Putamen (tissue), 1 donor: ENCODE measurements at regions not wholly inside any gene's neighbourhood (a gene's known extent, or its start where the extent isn't known, plus 50 kb on each side); places are given as distances from the start of the nearest gene placed in this dataset.

Experiments used
- DNase-seq: peaks from one replicate; pipeline ENCODE4 v3.0.0-alpha.2; 2016; ENCODE audit warnings: low spot score

GRCh38 chr3:35484929-35485530, 154.3 kb upstream of the ARPP21 start:
- DNase-seq = no peak

DNA sequence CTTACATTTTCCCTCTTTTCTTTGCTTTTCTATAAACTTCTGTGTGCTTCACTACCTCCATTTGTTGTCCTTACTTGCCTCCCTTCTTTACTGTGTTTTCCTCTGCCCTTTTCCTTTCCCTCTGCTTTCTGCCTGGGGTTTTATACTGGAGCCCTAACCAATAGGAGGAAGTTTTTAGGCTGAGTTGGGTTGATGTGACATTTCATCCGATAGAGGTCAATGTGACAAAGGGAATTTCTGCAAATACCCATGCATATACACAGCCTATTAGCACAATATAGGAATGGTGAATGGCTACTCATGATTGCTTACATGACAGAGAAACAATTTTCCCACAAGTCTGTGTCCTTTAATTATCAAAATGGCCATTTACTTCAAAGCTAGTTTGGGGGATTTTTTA, 153.0 kb upstream of the ARPP21 start:
- no peak for DNase-seq

GRCh38 chr3:35487376-35487775, 151.9 kb upstream of the ARPP21 start:
- no peak for DNase-seq

- DNase-seq = no peak
These were observed 150.8 kb upstream of the ARPP21 start for GRCh38 chr3:35488526-35488925.

DNA sequence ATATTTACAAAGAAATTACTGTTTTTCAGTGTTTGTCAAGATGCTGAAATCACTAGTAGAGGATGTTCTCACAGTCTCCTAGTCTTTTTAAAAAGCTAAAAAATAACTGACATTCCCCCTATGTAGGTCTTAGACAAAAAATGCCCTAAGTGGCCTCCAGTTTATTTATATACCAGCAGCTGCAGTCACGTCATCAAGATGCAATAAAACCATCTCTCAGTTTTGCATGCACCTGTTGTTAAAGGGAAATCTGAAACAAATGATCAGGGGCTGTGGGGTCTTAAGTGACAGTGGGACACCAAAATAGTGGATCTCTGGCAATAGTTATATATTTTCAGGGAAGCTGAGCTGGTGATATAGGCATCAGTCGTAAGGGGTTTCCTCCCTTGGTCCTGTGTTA, 146.5 kb upstream of the ARPP21 start:
- no peak for DNase-seq

- DNase-seq = no peak
These were observed 140.7 kb upstream of the ARPP21 start for GRCh38 chr3:35498506-35499210.

DNA sequence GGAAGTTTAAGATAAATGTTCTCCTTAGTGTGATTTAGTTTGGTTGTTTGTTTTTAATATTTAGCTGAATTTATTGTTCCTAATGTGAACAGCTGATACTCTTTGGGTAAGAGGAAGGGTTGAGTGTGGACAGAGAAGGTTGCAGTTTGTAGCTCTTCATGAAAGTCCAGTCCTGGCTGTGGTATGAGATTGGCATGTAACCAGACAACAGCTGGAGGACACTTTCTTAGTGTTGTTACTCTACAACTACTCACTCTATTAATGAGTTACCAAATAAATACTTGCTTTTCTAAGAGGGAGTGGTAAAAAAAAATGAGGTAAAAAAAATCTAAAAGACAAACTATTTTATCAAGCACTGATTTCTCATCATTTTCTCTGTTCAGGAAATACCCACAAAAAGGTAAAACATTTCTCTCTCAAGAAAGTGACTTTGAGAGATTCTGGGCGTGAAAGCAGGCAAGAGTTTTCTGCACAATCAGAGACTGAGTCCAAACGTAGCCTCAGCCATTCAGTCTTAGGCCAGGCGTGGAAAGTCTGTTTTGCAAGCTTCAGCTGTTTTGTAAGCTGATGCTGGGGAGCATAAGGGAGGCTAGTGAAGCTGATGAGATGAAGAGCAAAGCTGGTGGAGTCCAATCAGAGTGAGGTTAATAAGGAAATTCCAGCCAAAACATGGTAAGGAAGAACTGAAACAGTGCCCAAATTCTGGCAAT, 138.5 kb upstream of the ARPP21 start:
- no peak for DNase-seq

GRCh38 chr3:35502699-35503098, 136.6 kb upstream of the ARPP21 start:
- DNase-seq = no peak

- DNase-seq = no peak
These were observed 134.1 kb upstream of the ARPP21 start for GRCh38 chr3:35505181-35505580.

GRCh38 chr3:35505772-35506171, 133.6 kb upstream of the ARPP21 start:
- no peak for DNase-seq

- no peak for DNase-seq
These were observed 119.4 kb upstream of the ARPP21 start for GRCh38 chr3:35519936-35520335.

DNA sequence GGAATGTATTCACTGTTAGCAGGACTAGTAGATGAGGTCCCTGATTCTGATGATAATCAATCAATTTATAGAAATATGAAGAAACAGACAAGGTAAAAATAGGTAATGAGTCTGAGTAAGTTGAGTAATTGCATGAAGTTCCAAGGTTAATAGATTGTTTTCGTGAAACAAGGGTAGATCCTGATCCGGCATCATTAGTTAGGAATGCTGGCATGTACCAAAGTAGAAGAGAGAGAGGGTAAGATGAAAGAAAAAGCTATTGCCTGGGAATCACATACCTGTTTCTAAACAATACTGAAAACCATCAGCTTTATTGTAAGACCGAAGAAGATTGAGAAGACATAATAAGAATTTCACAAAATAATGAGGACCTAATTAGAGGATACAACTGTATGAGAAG, 118.1 kb upstream of the ARPP21 start:
- no peak for DNase-seq

DNA sequence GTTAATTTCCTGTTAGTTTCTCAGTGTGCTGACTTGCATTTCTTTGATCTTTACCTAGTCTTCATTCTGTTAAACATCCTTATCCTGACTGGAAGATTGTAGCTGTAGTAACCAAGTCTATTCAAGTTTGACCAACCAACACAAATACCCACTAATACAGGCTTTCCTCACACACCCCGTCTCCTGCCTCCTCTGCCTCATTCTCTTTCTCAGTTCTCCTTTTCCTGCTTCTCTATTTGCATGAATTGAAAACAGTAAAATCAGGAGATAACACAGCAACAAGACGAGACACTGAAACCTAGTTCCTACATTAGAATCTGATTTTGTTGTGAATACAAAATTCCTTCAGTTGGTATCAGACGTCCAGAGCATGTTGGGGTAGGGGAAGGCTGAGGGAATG, 116.9 kb upstream of the ARPP21 start:
- DNase-seq = no peak

DNA sequence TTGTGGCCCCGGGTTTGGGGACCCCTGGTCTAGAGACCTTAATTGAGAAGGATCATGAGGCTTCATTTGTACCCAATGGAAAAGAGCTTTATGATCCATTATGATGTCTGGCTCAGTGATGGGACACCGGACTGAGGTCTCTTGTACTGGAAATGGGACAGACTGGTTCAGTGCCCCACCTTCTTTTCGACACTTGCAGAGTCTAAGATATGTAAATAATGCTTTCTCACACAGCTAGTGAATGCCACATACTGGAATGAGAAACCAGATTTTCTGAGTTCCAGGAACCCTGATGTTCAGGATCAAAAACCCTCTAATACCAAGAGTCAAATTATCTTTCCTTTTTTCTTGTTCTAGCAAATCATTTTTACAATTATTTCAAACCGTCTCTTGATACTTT, 116.3 kb upstream of the ARPP21 start:
- DNase-seq = no peak

DNA sequence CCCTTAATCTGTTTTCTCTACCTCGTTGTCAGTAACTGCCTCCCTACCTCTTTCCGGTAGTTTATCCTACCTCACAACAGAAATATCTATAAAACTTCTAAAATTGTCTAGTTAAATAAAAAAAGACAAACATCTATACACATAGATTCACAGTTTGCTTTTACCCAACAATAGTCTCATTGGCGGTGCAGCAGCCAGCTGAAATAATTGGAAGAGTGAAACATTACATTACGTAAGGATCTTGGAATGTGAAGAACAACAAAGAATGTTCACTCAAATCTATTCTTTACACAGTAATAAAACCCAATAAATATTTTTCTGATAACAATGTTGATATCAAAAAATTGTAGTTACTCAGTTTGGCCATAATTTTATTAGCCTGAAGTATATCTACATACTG, 115.5 kb upstream of the ARPP21 start:
- no peak for DNase-seq

GRCh38 chr3:35524856-35525255, 114.5 kb upstream of the ARPP21 start:
- DNase-seq = no peak

- DNase-seq = no peak
These were observed 110.6 kb upstream of the ARPP21 start for GRCh38 chr3:35528728-35529127.

- DNase-seq = no peak
These were observed 110.0 kb upstream of the ARPP21 start for GRCh38 chr3:35529337-35529736.

DNA sequence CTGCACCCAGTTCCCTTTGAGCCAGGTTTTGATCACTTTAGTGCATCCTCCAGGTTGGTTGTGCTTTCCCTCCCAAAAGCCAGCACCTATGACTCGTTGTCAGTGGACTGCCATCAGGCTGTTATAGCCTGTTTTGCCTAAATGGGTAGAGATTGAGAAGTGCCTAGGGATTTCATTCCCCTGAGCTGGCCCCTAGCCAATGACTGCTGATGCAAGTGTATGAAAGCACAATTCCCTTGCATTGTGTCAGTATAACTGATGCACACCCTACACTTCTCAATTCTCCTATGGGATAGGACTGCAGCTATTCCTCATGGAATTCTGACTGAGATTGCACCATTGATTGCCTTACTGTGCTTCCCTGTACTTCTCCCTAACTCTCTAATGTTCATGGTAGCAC, 102.1 kb upstream of the ARPP21 start:
- DNase-seq = no peak

GRCh38 chr3:35544976-35545375, 94.3 kb upstream of the ARPP21 start:
- no peak for DNase-seq

GRCh38 chr3:35549690-35550089, 89.6 kb upstream of the ARPP21 start:
- no peak for DNase-seq

DNA sequence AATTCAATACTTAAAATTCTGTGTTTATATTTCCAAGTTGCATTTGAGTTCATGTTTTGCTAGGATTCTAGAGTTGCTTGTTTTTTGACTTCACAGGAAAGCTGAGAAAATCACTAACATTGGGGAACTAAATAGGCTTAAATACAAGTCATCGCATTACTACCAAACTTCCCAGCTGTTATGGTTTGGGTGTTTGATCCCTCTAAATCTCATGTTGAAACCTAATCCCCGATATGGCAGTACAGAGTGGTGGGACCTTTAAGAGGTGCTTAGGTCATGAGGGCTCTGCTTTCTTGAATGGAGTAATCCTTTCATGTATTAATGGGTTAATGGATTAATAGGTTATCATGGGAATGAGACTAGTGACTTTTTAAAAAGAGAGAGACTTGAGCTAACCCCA, 77.2 kb upstream of the ARPP21 start:
- no peak for DNase-seq

DNA sequence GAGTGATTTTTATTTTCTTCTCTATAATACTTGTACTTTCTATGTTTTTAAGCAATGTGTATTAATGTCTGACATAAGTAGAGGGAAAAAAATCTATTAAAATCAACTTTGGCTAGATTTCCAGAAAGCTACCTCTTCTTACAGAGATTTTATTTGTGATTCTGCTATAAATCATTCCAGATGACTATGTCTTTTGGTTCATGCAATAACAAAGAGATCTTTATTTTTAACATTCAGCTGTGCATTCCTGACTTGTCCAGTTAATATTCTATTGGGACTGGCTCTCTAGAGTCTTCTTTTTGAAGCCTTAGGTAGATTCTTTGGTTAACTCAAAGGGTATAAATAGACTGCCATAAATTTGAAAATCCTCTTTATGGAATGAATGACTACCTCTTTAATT, 74.3 kb upstream of the ARPP21 start:
- no peak for DNase-seq
